AG09309 (cell line): ENCODE measurements at regions not wholly inside any gene's neighbourhood (a gene's known extent, or its start where the extent isn't known, plus 50 kb on each side); places are given as distances from the start of the nearest gene placed in this dataset.
"Not testable (repeated sequence)": the region's sequence is repeated elsewhere in the genome, so short reads cannot be mapped to it uniquely, and the experiment has no call there.

Experiments
- DNase-seq: peaks from one replicate; pipeline ENCODE4 v3.0.0-alpha.2; 2010; ENCODE audit warnings: low read depth
- H3K4me3 ChIP-seq: 2 replicates; pipeline ENCODE4 v1.5.1; 2011; ENCODE audit warnings: mild to moderate bottlenecking, low read depth, low read length, moderate library complexity; ENCODE audit not compliant: control insufficient read depth
- CTCF ChIP-seq: IDR thresholded peaks from 2 replicates; pipeline ENCODE4 v1.5.1; 2011; ENCODE audit warnings: mild to moderate bottlenecking, low read depth, low read length, inconsistent platforms; ENCODE audit not compliant: insufficient read depth, control insufficient read depth; ENCODE audit errors: missing control alignments

GRCh38 chr6:103812970-103813369, 1046.7 kb downstream of the HACE1 start:
- TF ChIP-seq CTCF = no peak
- no peak overlapping the region for H3K4me3 ChIP-seq
- DNase-seq = no peak

- H3K4me3 ChIP-seq, DNase-seq: not testable (repeated sequence)
Observed at GRCh38 chr6:103801901-103802479, 1057.7 kb downstream of the HACE1 start.

GRCh38 chr6:103799971-103800670, 1059.6 kb downstream of the HACE1 start:
- H3K4me3 ChIP-seq = no peak overlapping the region
- no peak for DNase-seq
- no peak for TF ChIP-seq CTCF

GRCh38 chr6:103798166-103798565, 1061.6 kb downstream of the HACE1 start:
- no peak for TF ChIP-seq CTCF
- no peak for DNase-seq
- no peak overlapping the region for H3K4me3 ChIP-seq

GRCh38 chr6:103797738-103798137, 1062.0 kb downstream of the HACE1 start:
- H3K4me3 ChIP-seq = no peak overlapping the region
- DNase-seq = no peak
- TF ChIP-seq CTCF = no peak

- no peak overlapping the region for H3K4me3 ChIP-seq
- no peak for TF ChIP-seq CTCF
- no peak for DNase-seq
Observed at GRCh38 chr6:103791458-103791857, 1068.3 kb downstream of the HACE1 start.

- no peak for TF ChIP-seq CTCF
- H3K4me3 ChIP-seq = no peak overlapping the region
- no peak for DNase-seq
Observed at GRCh38 chr6:103784117-103784516, 1075.6 kb downstream of the HACE1 start.
